ENCODE measurements at regions not wholly inside any gene's neighbourhood (a gene's known extent, or its start where the extent isn't known, plus 50 kb on each side); places are given as distances from the start of the nearest gene placed in this dataset.

- no peak for TF ChIP-seq SIN3A (IDR thresholded peaks at IDR 0.05; ENCODE audit: borderline replicate concordance, insufficient read depth, low read length)
- no peak for TF ChIP-seq POLR2AphosphoS5 (IDR thresholded peaks at IDR 0.05; ENCODE audit: low read depth, low read length)
- TF ChIP-seq REST (IDR thresholded peaks at IDR 0.05; ENCODE audit: insufficient read depth in 1 of 2, low read depth in 2 of 2, low read length in 2 of 2), result no peak
- no peak for TF ChIP-seq TAF1 (IDR thresholded peaks at IDR 0.05; ENCODE audit: borderline replicate concordance, insufficient read depth, low read length)
- no peak for TF ChIP-seq FOXP2 (optimal IDR thresholded peaks at IDR 0.05; ENCODE audit: borderline replicate concordance, extremely low read depth, extremely low read length, insufficient read depth)
These were observed 54.7 kb upstream of the SALL3 start for GRCh38 chr18:78924786-78925540.

- TF ChIP-seq REST (IDR thresholded peaks at IDR 0.05; ENCODE audit: insufficient read depth in 1 of 2, low read depth in 2 of 2, low read length in 2 of 2), result no peak
- no peak for TF ChIP-seq SIN3A (IDR thresholded peaks at IDR 0.05; ENCODE audit: borderline replicate concordance, insufficient read depth, low read length)
- TF ChIP-seq POLR2AphosphoS5 (IDR thresholded peaks at IDR 0.05; ENCODE audit: low read depth, low read length), result no peak
- no peak for TF ChIP-seq TAF1 (IDR thresholded peaks at IDR 0.05; ENCODE audit: borderline replicate concordance, insufficient read depth, low read length)
- TF ChIP-seq FOXP2 (optimal IDR thresholded peaks at IDR 0.05; ENCODE audit: borderline replicate concordance, extremely low read depth, extremely low read length, insufficient read depth), result no peak
These were observed 53.9 kb upstream of the SALL3 start for GRCh38 chr18:78925557-78926242.

GRCh38 chr18:78926243-78926615 lies 53.4 kb upstream of the SALL3 start:
- TF ChIP-seq SIN3A (IDR thresholded peaks at IDR 0.05; ENCODE audit: borderline replicate concordance, insufficient read depth, low read length) (no peak), TAF1 (IDR thresholded peaks at IDR 0.05; ENCODE audit: borderline replicate concordance, insufficient read depth, low read length) (no peak), POLR2AphosphoS5 (IDR thresholded peaks at IDR 0.05; ENCODE audit: low read depth, low read length) (no peak), REST (IDR thresholded peaks at IDR 0.05; ENCODE audit: insufficient read depth in 1 of 2, low read depth in 2 of 2, low read length in 2 of 2) (no peak), FOXP2 (optimal IDR thresholded peaks at IDR 0.05; ENCODE audit: borderline replicate concordance, extremely low read depth, extremely low read length, insufficient read depth) (no peak)

- TF ChIP-seq POLR2AphosphoS5 (IDR thresholded peaks at IDR 0.05; ENCODE audit: low read depth, low read length), result no peak
- no peak for TF ChIP-seq REST (IDR thresholded peaks at IDR 0.05; ENCODE audit: insufficient read depth in 1 of 2, low read depth in 2 of 2, low read length in 2 of 2)
- no peak for TF ChIP-seq SIN3A (IDR thresholded peaks at IDR 0.05; ENCODE audit: borderline replicate concordance, insufficient read depth, low read length)
- TF ChIP-seq TAF1 (IDR thresholded peaks at IDR 0.05; ENCODE audit: borderline replicate concordance, insufficient read depth, low read length), result no peak
- no peak for TF ChIP-seq FOXP2 (optimal IDR thresholded peaks at IDR 0.05; ENCODE audit: borderline replicate concordance, extremely low read depth, extremely low read length, insufficient read depth)
These were observed 52.5 kb upstream of the SALL3 start for GRCh38 chr18:78927156-78927555.
